H9 (cell line): ENCODE measurements at regions not wholly inside any gene's neighbourhood (a gene's known extent, or its start where the extent isn't known, plus 50 kb on each side); places are given as distances from the start of the nearest gene placed in this dataset.

Experiments
- DNase-seq: peaks from one replicate; pipeline ENCODE4 v3.0.0-alpha.2; 2017
- H2AFZ ChIP-seq: one replicate; pipeline ENCODE4 v1.6.1; 2013; ENCODE audit warnings: mild to moderate bottlenecking, low read length, control low read depth, moderate library complexity
- H2AK5ac ChIP-seq: 2 replicates; pipeline ENCODE4 v1.6.1; 2013; ENCODE audit warnings: low read length, control low read depth, mixed read lengths; ENCODE audit not compliant: insufficient read length
- H2BK120ac ChIP-seq: one replicate; pipeline ENCODE4 v1.6.1; 2013; ENCODE audit warnings: low read depth, mild to moderate bottlenecking, low read length, control low read depth, inconsistent platforms; ENCODE audit not compliant: poor library complexity, severe bottlenecking
- H2BK12ac ChIP-seq: 2 replicates; pipeline ENCODE4 v1.6.1; 2013; ENCODE audit warnings: low read length, control low read depth, mixed read lengths, low read depth; ENCODE audit not compliant: insufficient read length
- H2BK15ac ChIP-seq: 2 replicates; pipeline ENCODE4 v1.6.1; 2013; ENCODE audit warnings: low read depth, low read length, control low read depth
- H2BK20ac ChIP-seq: one replicate; pipeline ENCODE4 v1.6.1; 2013; ENCODE audit warnings: low read depth, mild to moderate bottlenecking, low read length, control low read depth, inconsistent platforms; ENCODE audit not compliant: poor library complexity, severe bottlenecking
- H2BK5ac ChIP-seq: 2 replicates; pipeline ENCODE4 v1.6.1; 2013; ENCODE audit warnings: low read length, control low read depth, mixed read lengths; ENCODE audit not compliant: insufficient read length
- H3K14ac ChIP-seq: 2 replicates; pipeline ENCODE4 v1.6.1; 2013; ENCODE audit warnings: low read length, control low read depth; ENCODE audit not compliant: insufficient read depth
- H3K18ac ChIP-seq: 2 replicates; pipeline ENCODE4 v1.6.1; 2013; ENCODE audit warnings: low read depth, mild to moderate bottlenecking, mixed read lengths, low read length, control low read depth; ENCODE audit not compliant: insufficient read length
- H3K23ac ChIP-seq: 2 replicates; pipeline ENCODE4 v1.6.1; 2013; ENCODE audit warnings: low read length, control low read depth, mixed read lengths, low read depth; ENCODE audit not compliant: insufficient read length
- H3K23me2 ChIP-seq: 2 replicates; pipeline ENCODE4 v1.6.1; 2013; ENCODE audit warnings: low read depth, mild to moderate bottlenecking, mixed read lengths, low read length, control low read depth; ENCODE audit not compliant: insufficient read length, poor library complexity, severe bottlenecking
- H3K27ac ChIP-seq: 2 replicates; pipeline ENCODE4 v1.5.1; 2013; ENCODE audit warnings: low read length, control low read depth, mixed read lengths, low read depth; ENCODE audit not compliant: insufficient read length
- H3K27me3 ChIP-seq: 2 replicates; pipeline ENCODE4 v1.6.1; 2013; ENCODE audit warnings: low read length, control low read depth, inconsistent platforms; ENCODE audit not compliant: insufficient read depth
- H3K4ac ChIP-seq: 2 replicates; pipeline ENCODE4 v1.6.1; 2013; ENCODE audit warnings: low read depth, mild to moderate bottlenecking, control low read depth, inconsistent platforms, low read length, moderate library complexity
- H3K4me1 ChIP-seq: 2 replicates; pipeline ENCODE4 v1.6.1; 2013; ENCODE audit warnings: low read length, control low read depth, inconsistent platforms; ENCODE audit not compliant: insufficient read depth
- H3K4me2 ChIP-seq: 2 replicates; pipeline ENCODE4 v1.6.1; 2013; ENCODE audit warnings: low read length, control low read depth, mixed read lengths; ENCODE audit not compliant: insufficient read length, insufficient read depth
- H3K56ac ChIP-seq: 2 replicates; pipeline ENCODE4 v1.6.1; 2013; ENCODE audit warnings: low read depth, mild to moderate bottlenecking, mixed read lengths, low read length, control low read depth; ENCODE audit not compliant: insufficient read length
- H3K79me1 ChIP-seq: 2 replicates; pipeline ENCODE4 v1.6.1; 2013; ENCODE audit warnings: low read depth, mild to moderate bottlenecking, moderate library complexity, low read length, control low read depth, inconsistent platforms; ENCODE audit not compliant: insufficient read depth, poor library complexity, severe bottlenecking
- H3K79me2 ChIP-seq: 2 replicates; pipeline ENCODE4 v1.6.1; 2013; ENCODE audit warnings: low read length, control low read depth, inconsistent platforms; ENCODE audit not compliant: insufficient read depth
- H3K9ac ChIP-seq: 2 replicates; pipeline ENCODE4 v1.6.1; 2013; ENCODE audit warnings: low read length, control low read depth, mixed read lengths; ENCODE audit not compliant: insufficient read length; ENCODE audit errors: extremely low read depth
- H3K9me3 ChIP-seq: one replicate; pipeline ENCODE4 v1.6.1; 2013; ENCODE audit warnings: low read depth, low read length, inconsistent platforms; ENCODE audit not compliant: control insufficient read depth
- H3T11ph ChIP-seq: one replicate; pipeline ENCODE4 v1.6.1; 2013; ENCODE audit warnings: mild to moderate bottlenecking, low read length, control low read depth, inconsistent platforms
- H4K20me1 ChIP-seq: one replicate; pipeline ENCODE4 v1.6.1; 2013; ENCODE audit not compliant: control insufficient read depth, insufficient read length, insufficient read depth
- H4K5ac ChIP-seq: 2 replicates; pipeline ENCODE4 v1.6.1; 2013; ENCODE audit warnings: low read depth, mild to moderate bottlenecking, mixed read lengths, low read length, control low read depth; ENCODE audit not compliant: insufficient read length
- H4K8ac ChIP-seq: replicated peaks from 2 replicates; pipeline ENCODE4 v1.6.1; 2013; ENCODE audit warnings: low read length, control low read depth, mixed read lengths, low read depth; ENCODE audit not compliant: insufficient read length
- H4K91ac ChIP-seq: 2 replicates; pipeline ENCODE4 v1.6.1; 2013; ENCODE audit warnings: low read depth, mild to moderate bottlenecking, moderate library complexity, mixed read lengths, low read length, control low read depth; ENCODE audit not compliant: insufficient read length
- H3K27ac Mint-ChIP-seq, 3 experiments: 2 replicates in 2 of 3; 3 replicates in 1 of 3; pipeline ENCODE4 v1.8.0; 2020 to 2021; ENCODE audit warnings: mixed read lengths in 3 of 3, mild to moderate bottlenecking in 1 of 3, moderate library complexity in 1 of 3
- H3K27me3 Mint-ChIP-seq: 2 replicates; pipeline ENCODE4 v1.8.0; 2021; ENCODE audit warnings: low read depth, mild to moderate bottlenecking, moderate library complexity, mixed read lengths
- H3K36me3 Mint-ChIP-seq, 3 experiments: 2 replicates in 2 of 3; 3 replicates in 1 of 3; pipeline ENCODE4 v1.8.0; 2020 to 2021; ENCODE audit warnings: low read depth in 3 of 3, mixed read lengths in 3 of 3; ENCODE audit not compliant: insufficient read depth in 1 of 3
- H3K4me1 Mint-ChIP-seq, 2 experiments: 2 replicates each; pipeline ENCODE4 v1.8.0; 2020; ENCODE audit warnings: mixed read lengths in 2 of 2
- H3K4me3 Mint-ChIP-seq, 2 experiments: 2 replicates in 1 of 2; 3 replicates in 1 of 2; pipeline ENCODE4 v1.8.0; 2020 to 2021; ENCODE audit warnings: mild to moderate bottlenecking in 2 of 2, mixed read lengths in 2 of 2, moderate library complexity in 1 of 2
- H3K9me3 Mint-ChIP-seq, 2 experiments: 2 replicates in 1 of 2; 3 replicates in 1 of 2; pipeline ENCODE4 v1.8.0; 2020; ENCODE audit warnings: mild to moderate bottlenecking in 2 of 2, mixed read lengths in 2 of 2, moderate library complexity in 1 of 2
- WGBS: extraction: QIAGEN DNeasy Blood & Tissue Kit; methylation state at CpG from one replicate; pipeline ENCODE4 v1.1.7; 2013; ENCODE audit warnings: missing lambda C conversion rate, low lambda C conversion rate, mixed read lengths; ENCODE audit not compliant: insufficient read length; ENCODE audit errors: extremely low coverage; 5-methylcytosine and 5-hydroxymethylcytosine counted together
- TF ChIP-seq, protein P1 (sequence below): fragments of 200-600 bp; sonication (generic); conservative IDR thresholded peaks from 3 replicates; pipeline ENCODE4 v1.8.0; 2021; ENCODE audit warnings: antibody characterized with exemption, mild to moderate bottlenecking

DNA sequence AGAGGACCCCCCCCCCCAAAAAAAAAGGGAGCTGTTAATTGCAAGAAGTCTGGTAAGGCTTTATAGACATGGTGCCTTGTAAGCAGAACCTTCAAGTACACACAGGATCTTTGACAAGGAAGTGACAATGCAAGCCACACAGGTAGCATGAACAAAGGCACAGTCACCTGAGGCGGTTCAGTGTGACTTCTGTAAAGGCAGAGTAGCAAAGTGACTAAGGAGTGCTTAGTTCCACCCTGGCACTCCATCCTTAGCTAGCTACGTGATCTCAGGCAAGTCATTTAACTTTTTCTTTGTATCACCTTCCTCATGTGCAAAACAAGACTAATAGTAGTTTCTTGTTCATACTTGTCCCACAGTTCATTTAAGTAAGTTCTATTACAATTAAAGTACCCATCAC, 282.0 kb downstream of the PRELID2 start:
- H2AK5ac ChIP-seq: no peak overlapping the region
- Mint-ChIP-seq H3K4me3 (no peak overlapping the region), H3K27ac (no peak overlapping the region), H3K9me3 (no peaks in the 10 kb centered on the region), H3K36me3 (no peaks in the 10 kb centered on the region), H3K27me3 (no peaks in the 10 kb centered on the region), H3K4me1 (peaks cover 7 to 8% of the 10 kb centered on the region in 2 experiments)
- no peak overlapping the region for H2BK20ac ChIP-seq
- H3K23ac ChIP-seq: no peak overlapping the region
- H3K27ac ChIP-seq: no peak overlapping the region
- H4K91ac ChIP-seq: no peak overlapping the region
- TF ChIP-seq, protein P1, sequence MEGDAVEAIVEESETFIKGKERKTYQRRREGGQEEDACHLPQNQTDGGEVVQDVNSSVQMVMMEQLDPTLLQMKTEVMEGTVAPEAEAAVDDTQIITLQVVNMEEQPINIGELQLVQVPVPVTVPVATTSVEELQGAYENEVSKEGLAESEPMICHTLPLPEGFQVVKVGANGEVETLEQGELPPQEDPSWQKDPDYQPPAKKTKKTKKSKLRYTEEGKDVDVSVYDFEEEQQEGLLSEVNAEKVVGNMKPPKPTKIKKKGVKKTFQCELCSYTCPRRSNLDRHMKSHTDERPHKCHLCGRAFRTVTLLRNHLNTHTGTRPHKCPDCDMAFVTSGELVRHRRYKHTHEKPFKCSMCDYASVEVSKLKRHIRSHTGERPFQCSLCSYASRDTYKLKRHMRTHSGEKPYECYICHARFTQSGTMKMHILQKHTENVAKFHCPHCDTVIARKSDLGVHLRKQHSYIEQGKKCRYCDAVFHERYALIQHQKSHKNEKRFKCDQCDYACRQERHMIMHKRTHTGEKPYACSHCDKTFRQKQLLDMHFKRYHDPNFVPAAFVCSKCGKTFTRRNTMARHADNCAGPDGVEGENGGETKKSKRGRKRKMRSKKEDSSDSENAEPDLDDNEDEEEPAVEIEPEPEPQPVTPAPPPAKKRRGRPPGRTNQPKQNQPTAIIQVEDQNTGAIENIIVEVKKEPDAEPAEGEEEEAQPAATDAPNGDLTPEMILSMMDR: no peak
- H3T11ph ChIP-seq: no peak overlapping the region
- no peaks in the 10 kb centered on the region for H3K23me2 ChIP-seq
- H2BK15ac ChIP-seq: no peak overlapping the region
- no peaks in the 10 kb centered on the region for H3K9me3 ChIP-seq
- no peak overlapping the region for H3K14ac ChIP-seq
- no peaks in the 10 kb centered on the region for H3K4me1 ChIP-seq
- H3K9ac ChIP-seq: no peak overlapping the region
- H3K79me2 ChIP-seq: no peaks in the 10 kb centered on the region
- no peaks in the 10 kb centered on the region for H4K20me1 ChIP-seq
- no peaks in the 10 kb centered on the region for H3K79me1 ChIP-seq
- H3K18ac ChIP-seq: no peak overlapping the region
- no peak overlapping the region for H4K8ac ChIP-seq
- no peak overlapping the region for H2AFZ ChIP-seq
- H3K4me2 ChIP-seq: no peak overlapping the region
- no peak overlapping the region for H2BK12ac ChIP-seq
- no peak for DNase-seq
- no peak overlapping the region for H3K56ac ChIP-seq
- H4K5ac ChIP-seq: no peak overlapping the region
- no peaks in the 10 kb centered on the region for H3K27me3 ChIP-seq
- H2BK5ac ChIP-seq: no peak overlapping the region
- no CpG with 5 or more reads among the region's 2 CpGs for WGBS
- no peak overlapping the region for H2BK120ac ChIP-seq
- no peak overlapping the region for H3K4ac ChIP-seq
